ENCODE measurements at regions not wholly inside any gene's neighbourhood (a gene's known extent, or its start where the extent isn't known, plus 50 kb on each side); places are given as distances from the start of the nearest gene placed in this dataset.

DNA sequence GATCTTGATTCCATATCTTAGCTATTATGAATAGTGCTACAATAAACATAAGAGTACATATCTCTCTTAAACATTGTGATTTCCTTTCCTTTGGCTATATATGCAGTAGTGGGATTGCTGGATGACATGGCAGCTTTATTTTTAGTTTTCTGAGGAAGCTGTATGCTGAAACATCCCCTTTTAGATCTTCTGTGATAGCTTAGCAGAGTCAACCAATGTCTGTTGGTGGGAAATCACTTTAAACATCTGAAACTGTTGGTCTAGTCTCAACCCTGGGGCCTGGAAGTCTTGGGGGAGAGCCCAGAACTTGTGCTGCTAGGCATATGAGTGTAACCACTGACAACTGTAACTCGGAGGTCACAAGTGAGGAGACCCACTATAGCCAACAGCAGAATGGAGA, 378.6 kb upstream of the SLC14A2 start:
- H3K79me2 ChIP-seq (ENCODE audit: control insufficient read depth, insufficient read depth, low read length): no peaks in the 10 kb centered on the region
- no peaks in the 10 kb centered on the region for H3K9me3 ChIP-seq (replicated peaks; ENCODE audit: control insufficient read depth, insufficient read depth, low read length)
- intact Hi-C loops (cut with micrococcal nuclease; ENCODE audit: unreplicated experiment) (no loop called here), in situ Hi-C loops (cut with MboI) (no loop called here)
- H3K4me3 ChIP-seq: no peak overlapping the region
- H3K4me2 ChIP-seq (ENCODE audit: control insufficient read depth, insufficient read depth): no peak overlapping the region
- H3K9ac ChIP-seq (ENCODE audit: control insufficient read depth, insufficient read depth, low read length): no peak overlapping the region
- CTCF ChIA-PET: no interaction called here
- H2AFZ ChIP-seq (ENCODE audit: control insufficient read depth, low read depth, low read length): no peak overlapping the region
- 0% methylated on average over 1 of the region's 1 CpG for WGBS (ENCODE audit: insufficient coverage, insufficient replicate concordance, low lambda C conversion rate, missing lambda C conversion rate)
- H3K4me1 ChIP-seq (ENCODE audit: control insufficient read depth, insufficient read depth, low read length): no peaks in the 10 kb centered on the region
- POLR2A ChIA-PET: no interaction called here
- TF ChIP-seq SP1 (IDR thresholded peaks at IDR 0.05; ENCODE audit: low read depth, low read length) (no peak), YBX1 (IDR thresholded peaks at IDR 0.05) (no peak), ZNF207 (IDR thresholded peaks at IDR 0.05; ENCODE audit: borderline replicate concordance) (no peak), KDM1A (IDR thresholded peaks at IDR 0.05; ENCODE audit: borderline replicate concordance) (no peak), IRF4 (IDR thresholded peaks at IDR 0.05; ENCODE audit: low read depth, low read length) (no peak), ZNF217 (IDR thresholded peaks at IDR 0.05) (no peak), RAD51 (IDR thresholded peaks at IDR 0.05) (no peak), SIX5 (IDR thresholded peaks at IDR 0.05; ENCODE audit: low read depth, low read length, severe bottlenecking) (no peak), FOXK2 (IDR thresholded peaks at IDR 0.05) (no peak), ZNF24 (IDR thresholded peaks at IDR 0.05) (no peak), STAT3 (IDR thresholded peaks at IDR 0.05; ENCODE audit: low read depth, low read length) (no peak), SREBF2 (IDR thresholded peaks at IDR 0.05; ENCODE audit: low read length) (no peak)
- TF ChIP-seq, protein P1, sequence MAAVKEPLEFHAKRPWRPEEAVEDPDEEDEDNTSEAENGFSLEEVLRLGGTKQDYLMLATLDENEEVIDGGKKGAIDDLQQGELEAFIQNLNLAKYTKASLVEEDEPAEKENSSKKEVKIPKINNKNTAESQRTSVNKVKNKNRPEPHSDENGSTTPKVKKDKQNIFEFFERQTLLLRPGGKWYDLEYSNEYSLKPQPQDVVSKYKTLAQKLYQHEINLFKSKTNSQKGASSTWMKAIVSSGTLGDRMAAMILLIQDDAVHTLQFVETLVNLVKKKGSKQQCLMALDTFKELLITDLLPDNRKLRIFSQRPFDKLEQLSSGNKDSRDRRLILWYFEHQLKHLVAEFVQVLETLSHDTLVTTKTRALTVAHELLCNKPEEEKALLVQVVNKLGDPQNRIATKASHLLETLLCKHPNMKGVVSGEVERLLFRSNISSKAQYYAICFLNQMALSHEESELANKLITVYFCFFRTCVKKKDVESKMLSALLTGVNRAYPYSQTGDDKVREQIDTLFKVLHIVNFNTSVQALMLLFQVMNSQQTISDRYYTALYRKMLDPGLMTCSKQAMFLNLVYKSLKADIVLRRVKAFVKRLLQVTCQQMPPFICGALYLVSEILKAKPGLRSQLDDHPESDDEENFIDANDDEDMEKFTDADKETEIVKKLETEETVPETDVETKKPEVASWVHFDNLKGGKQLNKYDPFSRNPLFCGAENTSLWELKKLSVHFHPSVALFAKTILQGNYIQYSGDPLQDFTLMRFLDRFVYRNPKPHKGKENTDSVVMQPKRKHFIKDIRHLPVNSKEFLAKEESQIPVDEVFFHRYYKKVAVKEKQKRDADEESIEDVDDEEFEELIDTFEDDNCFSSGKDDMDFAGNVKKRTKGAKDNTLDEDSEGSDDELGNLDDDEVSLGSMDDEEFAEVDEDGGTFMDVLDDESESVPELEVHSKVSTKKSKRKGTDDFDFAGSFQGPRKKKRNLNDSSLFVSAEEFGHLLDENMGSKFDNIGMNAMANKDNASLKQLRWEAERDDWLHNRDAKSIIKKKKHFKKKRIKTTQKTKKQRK (IDR thresholded peaks at IDR 0.05; ENCODE audit: low read depth, low read length): no peak
- TF ChIP-seq, protein P2, sequence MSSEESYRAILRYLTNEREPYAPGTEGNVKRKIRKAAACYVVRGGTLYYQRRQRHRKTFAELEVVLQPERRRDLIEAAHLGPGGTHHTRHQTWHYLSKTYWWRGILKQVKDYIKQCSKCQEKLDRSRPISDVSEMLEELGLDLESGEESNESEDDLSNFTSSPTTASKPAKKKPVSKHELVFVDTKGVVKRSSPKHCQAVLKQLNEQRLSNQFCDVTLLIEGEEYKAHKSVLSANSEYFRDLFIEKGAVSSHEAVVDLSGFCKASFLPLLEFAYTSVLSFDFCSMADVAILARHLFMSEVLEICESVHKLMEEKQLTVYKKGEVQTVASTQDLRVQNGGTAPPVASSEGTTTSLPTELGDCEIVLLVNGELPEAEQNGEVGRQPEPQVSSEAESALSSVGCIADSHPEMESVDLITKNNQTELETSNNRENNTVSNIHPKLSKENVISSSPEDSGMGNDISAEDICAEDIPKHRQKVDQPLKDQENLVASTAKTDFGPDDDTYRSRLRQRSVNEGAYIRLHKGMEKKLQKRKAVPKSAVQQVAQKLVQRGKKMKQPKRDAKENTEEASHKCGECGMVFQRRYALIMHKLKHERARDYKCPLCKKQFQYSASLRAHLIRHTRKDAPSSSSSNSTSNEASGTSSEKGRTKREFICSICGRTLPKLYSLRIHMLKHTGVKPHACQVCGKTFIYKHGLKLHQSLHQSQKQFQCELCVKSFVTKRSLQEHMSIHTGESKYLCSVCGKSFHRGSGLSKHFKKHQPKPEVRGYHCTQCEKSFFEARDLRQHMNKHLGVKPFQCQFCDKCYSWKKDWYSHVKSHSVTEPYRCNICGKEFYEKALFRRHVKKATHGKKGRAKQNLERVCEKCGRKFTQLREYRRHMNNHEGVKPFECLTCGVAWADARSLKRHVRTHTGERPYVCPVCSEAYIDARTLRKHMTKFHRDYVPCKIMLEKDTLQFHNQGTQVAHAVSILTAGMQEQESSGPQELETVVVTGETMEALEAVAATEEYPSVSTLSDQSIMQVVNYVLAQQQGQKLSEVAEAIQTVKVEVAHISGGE (CRISPR knock-in tag; IDR thresholded peaks at IDR 0.05): no peak
- TF ChIP-seq, protein P3, sequence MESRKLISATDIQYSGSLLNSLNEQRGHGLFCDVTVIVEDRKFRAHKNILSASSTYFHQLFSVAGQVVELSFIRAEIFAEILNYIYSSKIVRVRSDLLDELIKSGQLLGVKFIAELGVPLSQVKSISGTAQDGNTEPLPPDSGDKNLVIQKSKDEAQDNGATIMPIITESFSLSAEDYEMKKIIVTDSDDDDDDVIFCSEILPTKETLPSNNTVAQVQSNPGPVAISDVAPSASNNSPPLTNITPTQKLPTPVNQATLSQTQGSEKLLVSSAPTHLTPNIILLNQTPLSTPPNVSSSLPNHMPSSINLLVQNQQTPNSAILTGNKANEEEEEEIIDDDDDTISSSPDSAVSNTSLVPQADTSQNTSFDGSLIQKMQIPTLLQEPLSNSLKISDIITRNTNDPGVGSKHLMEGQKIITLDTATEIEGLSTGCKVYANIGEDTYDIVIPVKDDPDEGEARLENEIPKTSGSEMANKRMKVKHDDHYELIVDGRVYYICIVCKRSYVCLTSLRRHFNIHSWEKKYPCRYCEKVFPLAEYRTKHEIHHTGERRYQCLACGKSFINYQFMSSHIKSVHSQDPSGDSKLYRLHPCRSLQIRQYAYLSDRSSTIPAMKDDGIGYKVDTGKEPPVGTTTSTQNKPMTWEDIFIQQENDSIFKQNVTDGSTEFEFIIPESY (IDR thresholded peaks at IDR 0.05): no peak
- 0 out of 4 replicates have a peak, but pooled peaks cover 0 to 2% of the 10 kb centered on the region in 2 experiments for H3K27me3 ChIP-seq (replicated peaks in 1 of 2; ENCODE audit: control insufficient read depth in 2 of 2, insufficient read depth in 2 of 2, low read length in 1 of 2)
- DNase-seq (ENCODE audit: low read depth, low spot score): no peak
- no peak for FAIRE-seq
- no peak overlapping the region for H3K27ac ChIP-seq (ENCODE audit: control insufficient read depth, insufficient read depth)
- SMC1A ChIA-PET (ENCODE audit: uncharacterized antibody, unreplicated experiment): no interaction called here
- no peaks in the 10 kb centered on the region for H3K36me3 ChIP-seq (ENCODE audit: control insufficient read depth in 2 of 2, insufficient read depth in 2 of 2, low read length in 1 of 2)
- H4K20me1 ChIP-seq (ENCODE audit: control insufficient read depth, insufficient read depth): no peaks in the 10 kb centered on the region
- no peak for ATAC-seq
- RAD21 ChIA-PET (ENCODE audit: unreplicated experiment): no interaction called here
- no TSS peak for BruUV-seq (replicated peaks)

Data from GM12878 (cell line).